ENCODE measurements at regions not wholly inside any gene's neighbourhood (a gene's known extent, or its start where the extent isn't known, plus 50 kb on each side); places are given as distances from the start of the nearest gene placed in this dataset.

GRCh38 chr20:52438326-52438963 lies 246.9 kb upstream of the ZFP64 start:
- no peaks in the 10 kb centered on the region for H3K79me2 ChIP-seq (ENCODE audit: low read length)
- no peaks in the 10 kb centered on the region for H3K9me2 ChIP-seq (replicated peaks; ENCODE audit: insufficient read depth, low read length)
- H3K4me1 ChIP-seq (ENCODE audit: low read length), result no peaks in the 10 kb centered on the region
- DNase-seq, result no peak
- no peaks in the 10 kb centered on the region for H4K20me1 ChIP-seq (ENCODE audit: insufficient read depth, low read length)
- H3K4me3 ChIP-seq (ENCODE audit: low read length), result no peak overlapping the region
- 0 out of 2 replicates have a peak overlapping the region, but pooled peaks have one; percentile 17 for H2AFZ ChIP-seq (ENCODE audit: low read length)
- no peaks in the 10 kb centered on the region for H3K36me3 ChIP-seq (replicated peaks; ENCODE audit: insufficient read depth, low read length)
- TF ChIP-seq EZH2phosphoT487 (IDR thresholded peaks at IDR 0.05; ENCODE audit: low read length) (no peak), CTCF (IDR thresholded peaks at IDR 0.05; ENCODE audit: low read length) (peak; percentile 17; the same call in 1 of the 2 replicates)
- no peaks in the 10 kb centered on the region for H3K27me3 ChIP-seq (replicated peaks; ENCODE audit: insufficient read depth, low read length)
- H3K4me2 ChIP-seq (ENCODE audit: low read depth, low read length), result no peak overlapping the region
- no peak overlapping the region for H3K27ac ChIP-seq (ENCODE audit: low read length)
- H3F3A ChIP-seq (ENCODE audit: insufficient read depth, low read length), result no peaks in the 10 kb centered on the region
- H3K9me3 ChIP-seq (replicated peaks; ENCODE audit: insufficient read depth, low read length), result no peaks in the 10 kb centered on the region
- no peak overlapping the region for H3K9ac ChIP-seq (ENCODE audit: low read length)

GRCh38 chr20:52434453-52434852 lies 242.9 kb upstream of the ZFP64 start:
- Histone ChIP-seq H2AFZ (ENCODE audit: low read length) (no peak overlapping the region), H3K4me3 (ENCODE audit: low read length) (no peak overlapping the region), H3K36me3 (replicated peaks; ENCODE audit: insufficient read depth, low read length) (no peaks in the 10 kb centered on the region), H3K27ac (ENCODE audit: low read length) (no peak overlapping the region), H3K4me1 (ENCODE audit: low read length) (no peaks in the 10 kb centered on the region), H4K20me1 (ENCODE audit: insufficient read depth, low read length) (no peaks in the 10 kb centered on the region), H3K27me3 (replicated peaks; ENCODE audit: insufficient read depth, low read length) (no peaks in the 10 kb centered on the region), H3F3A (ENCODE audit: insufficient read depth, low read length) (no peaks in the 10 kb centered on the region), H3K9me2 (replicated peaks; ENCODE audit: insufficient read depth, low read length) (no peaks in the 10 kb centered on the region), H3K9ac (ENCODE audit: low read length) (no peak overlapping the region), H3K4me2 (ENCODE audit: low read depth, low read length) (no peak overlapping the region), H3K79me2 (ENCODE audit: low read length) (no peaks in the 10 kb centered on the region), H3K9me3 (replicated peaks; ENCODE audit: insufficient read depth, low read length) (no peaks in the 10 kb centered on the region)
- no peak for TF ChIP-seq EZH2phosphoT487 (IDR thresholded peaks at IDR 0.05; ENCODE audit: low read length)
- no peak for TF ChIP-seq EZH2 (optimal IDR thresholded peaks at IDR 0.05; ENCODE audit: low read depth, low read length)
- TF ChIP-seq CTCF (IDR thresholded peaks at IDR 0.05; ENCODE audit: low read length), result no peak
- no peak for DNase-seq

GRCh38 chr20:52434041-52434425 lies 242.5 kb upstream of the ZFP64 start:
- H3K9ac ChIP-seq (ENCODE audit: low read length), result no peak overlapping the region
- no peaks in the 10 kb centered on the region for H3F3A ChIP-seq (ENCODE audit: insufficient read depth, low read length)
- no peaks in the 10 kb centered on the region for H3K27me3 ChIP-seq (replicated peaks; ENCODE audit: insufficient read depth, low read length)
- H2AFZ ChIP-seq (ENCODE audit: low read length), result no peak overlapping the region
- no peak overlapping the region for H3K27ac ChIP-seq (ENCODE audit: low read length)
- no peak overlapping the region for H3K4me3 ChIP-seq (ENCODE audit: low read length)
- no peaks in the 10 kb centered on the region for H3K79me2 ChIP-seq (ENCODE audit: low read length)
- DNase-seq, result no peak
- no peaks in the 10 kb centered on the region for H3K9me3 ChIP-seq (replicated peaks; ENCODE audit: insufficient read depth, low read length)
- H3K4me1 ChIP-seq (ENCODE audit: low read length), result no peaks in the 10 kb centered on the region
- no peaks in the 10 kb centered on the region for H4K20me1 ChIP-seq (ENCODE audit: insufficient read depth, low read length)
- H3K4me2 ChIP-seq (ENCODE audit: low read depth, low read length), result no peak overlapping the region
- no peaks in the 10 kb centered on the region for H3K9me2 ChIP-seq (replicated peaks; ENCODE audit: insufficient read depth, low read length)
- no peak for TF ChIP-seq CTCF (IDR thresholded peaks at IDR 0.05; ENCODE audit: low read length)
- TF ChIP-seq EZH2phosphoT487 (IDR thresholded peaks at IDR 0.05; ENCODE audit: low read length), result no peak
- no peak for TF ChIP-seq EZH2 (optimal IDR thresholded peaks at IDR 0.05; ENCODE audit: low read depth, low read length)
- H3K36me3 ChIP-seq (replicated peaks; ENCODE audit: insufficient read depth, low read length), result no peaks in the 10 kb centered on the region

Measured in MM.1S (cell line).